ENCODE measurements at regions not wholly inside any gene's neighbourhood (a gene's known extent, or its start where the extent isn't known, plus 50 kb on each side); places are given as distances from the start of the nearest gene placed in this dataset.

DNA sequence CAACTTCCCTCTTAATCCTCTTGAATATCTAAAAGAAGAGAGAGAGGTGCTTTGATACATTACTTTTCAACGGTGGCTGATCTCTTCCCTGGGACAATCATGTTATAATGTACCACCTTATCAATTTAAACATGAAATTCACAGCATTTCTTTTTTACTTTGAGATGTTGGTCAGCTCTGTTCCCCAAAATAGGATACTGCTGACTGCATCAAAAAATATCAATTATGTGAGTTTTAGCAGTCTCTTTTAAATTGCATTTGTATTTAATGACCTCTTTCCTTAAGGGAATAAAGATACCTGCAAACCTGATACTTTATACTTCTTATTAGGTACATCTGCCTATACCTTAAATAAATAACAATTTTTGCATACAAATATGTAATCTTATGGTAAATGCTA lies 58.4 kb upstream of the MARCHF11 start:
- H3K4me3 ChIP-seq (ENCODE audit: low read length) = no peak overlapping the region
- no peak for DNase-seq (ENCODE audit: low read depth)
- TF ChIP-seq, protein P1, sequence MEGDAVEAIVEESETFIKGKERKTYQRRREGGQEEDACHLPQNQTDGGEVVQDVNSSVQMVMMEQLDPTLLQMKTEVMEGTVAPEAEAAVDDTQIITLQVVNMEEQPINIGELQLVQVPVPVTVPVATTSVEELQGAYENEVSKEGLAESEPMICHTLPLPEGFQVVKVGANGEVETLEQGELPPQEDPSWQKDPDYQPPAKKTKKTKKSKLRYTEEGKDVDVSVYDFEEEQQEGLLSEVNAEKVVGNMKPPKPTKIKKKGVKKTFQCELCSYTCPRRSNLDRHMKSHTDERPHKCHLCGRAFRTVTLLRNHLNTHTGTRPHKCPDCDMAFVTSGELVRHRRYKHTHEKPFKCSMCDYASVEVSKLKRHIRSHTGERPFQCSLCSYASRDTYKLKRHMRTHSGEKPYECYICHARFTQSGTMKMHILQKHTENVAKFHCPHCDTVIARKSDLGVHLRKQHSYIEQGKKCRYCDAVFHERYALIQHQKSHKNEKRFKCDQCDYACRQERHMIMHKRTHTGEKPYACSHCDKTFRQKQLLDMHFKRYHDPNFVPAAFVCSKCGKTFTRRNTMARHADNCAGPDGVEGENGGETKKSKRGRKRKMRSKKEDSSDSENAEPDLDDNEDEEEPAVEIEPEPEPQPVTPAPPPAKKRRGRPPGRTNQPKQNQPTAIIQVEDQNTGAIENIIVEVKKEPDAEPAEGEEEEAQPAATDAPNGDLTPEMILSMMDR (IDR thresholded peaks at IDR 0.05; ENCODE audit: insufficient read depth, low read depth, low read length, missing control alignments) = no peak

DNA sequence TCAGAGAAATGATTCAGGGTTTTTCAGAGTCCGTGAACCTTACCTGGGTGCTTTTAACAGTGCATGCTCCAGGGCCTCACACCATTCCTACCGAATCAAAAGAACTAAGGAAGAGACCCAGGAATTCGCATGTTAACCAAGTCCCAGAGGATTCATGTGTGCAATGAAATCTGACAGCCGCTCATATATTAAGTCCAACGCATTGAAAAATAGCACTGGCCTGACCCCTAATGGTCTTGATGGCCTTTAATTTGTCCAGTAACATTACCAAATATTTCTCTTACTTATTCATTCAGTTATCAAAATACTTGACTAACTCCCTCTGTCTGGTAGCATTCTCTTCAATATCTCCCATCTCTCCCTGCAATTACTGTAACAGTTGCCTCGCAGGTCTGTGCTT lies 55.0 kb upstream of the MARCHF11 start:
- no peak overlapping the region for H3K4me3 ChIP-seq (ENCODE audit: low read length)
- no peak for DNase-seq (ENCODE audit: low read depth)
- TF ChIP-seq, protein P1 (IDR thresholded peaks at IDR 0.05; ENCODE audit: insufficient read depth, low read depth, low read length, missing control alignments) = no peak

DNA sequence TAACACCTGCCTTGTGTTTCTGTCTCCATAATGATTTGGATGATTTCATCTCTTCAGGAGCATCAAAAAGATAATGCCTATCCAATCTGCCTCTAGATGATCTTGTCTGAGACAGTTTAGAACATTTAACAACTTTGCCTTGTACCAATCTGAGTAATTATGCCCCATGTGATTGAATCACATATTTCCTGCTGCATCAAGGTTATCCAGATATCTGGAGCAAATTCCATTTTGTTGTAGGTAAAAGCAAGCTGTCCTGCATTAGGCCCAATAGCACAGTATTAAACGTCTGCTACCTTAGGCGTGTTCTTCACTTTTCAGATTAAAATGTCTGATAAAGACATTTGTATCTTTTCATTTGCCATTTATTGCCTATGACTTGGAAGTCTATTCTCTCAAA lies 54.1 kb upstream of the MARCHF11 start:
- no peak for DNase-seq (ENCODE audit: low read depth)
- H3K4me3 ChIP-seq (ENCODE audit: low read length) = no peak overlapping the region
- TF ChIP-seq, protein P1 (IDR thresholded peaks at IDR 0.05; ENCODE audit: insufficient read depth, low read depth, low read length, missing control alignments) = no peak

DNA sequence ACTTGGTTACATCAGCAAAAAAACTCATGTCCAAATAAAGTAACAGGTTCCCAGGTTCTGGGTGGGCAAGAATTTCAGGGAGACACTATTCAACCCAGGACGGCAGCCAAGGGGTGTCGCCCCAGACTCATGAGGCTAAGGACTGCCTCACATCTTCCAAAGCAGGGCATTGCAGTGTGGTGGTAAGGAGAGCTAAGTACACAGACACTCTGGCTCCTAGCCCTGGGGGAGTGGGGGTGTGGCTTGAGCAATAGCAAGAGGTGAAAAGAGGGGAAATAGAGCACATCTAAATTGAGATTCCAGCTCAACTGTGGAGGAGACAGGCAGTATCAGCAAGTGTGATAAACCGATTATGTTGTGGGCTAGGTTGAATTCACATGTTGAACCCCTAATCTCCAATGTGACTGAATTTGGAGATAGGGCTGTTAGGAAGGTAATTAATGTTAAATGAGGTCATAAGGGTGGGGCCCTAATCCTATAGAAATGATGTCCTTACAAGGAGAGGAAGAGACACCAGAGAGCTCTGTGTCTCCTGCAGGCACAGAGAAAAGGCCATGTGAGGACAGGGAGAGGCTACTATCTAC lies 49.9 kb upstream of the MARCHF11 start:
- DNase-seq (ENCODE audit: low read depth) = no peak
- TF ChIP-seq, protein P1 (IDR thresholded peaks at IDR 0.05; ENCODE audit: insufficient read depth, low read depth, low read length, missing control alignments) = no peak
- no peak overlapping the region for H3K4me3 ChIP-seq (ENCODE audit: low read length)
